Osteoblast (primary cell): ENCODE measurements at regions not wholly inside any gene's neighbourhood (a gene's known extent, or its start where the extent isn't known, plus 50 kb on each side); places are given as distances from the start of the nearest gene placed in this dataset.
"Not testable (repeated sequence)": the region's sequence is repeated elsewhere in the genome, so short reads cannot be mapped to it uniquely, and the experiment has no call there.

Experiments used
- DNase-seq: peaks from one replicate; pipeline ENCODE4 v3.0.0; 2011; ENCODE audit warnings: low spot score, mixed read lengths; ENCODE audit not compliant: insufficient read length; ENCODE audit errors: missing footprints
- H2AFZ ChIP-seq: 2 replicates; pipeline ENCODE4 v1.6.0; 2011; ENCODE audit warnings: mild to moderate bottlenecking, low read length
- H3K27ac ChIP-seq: 2 replicates; pipeline ENCODE4 v1.5.1; 2011; ENCODE audit warnings: mild to moderate bottlenecking, low read depth, low read length, moderate library complexity
- H3K27me3 ChIP-seq: 2 replicates; pipeline ENCODE4 v1.6.0; 2012; ENCODE audit warnings: mild to moderate bottlenecking, control low read depth, inconsistent platforms, low read length, moderate library complexity; ENCODE audit not compliant: insufficient read depth
- H3K36me3 ChIP-seq: 2 replicates; pipeline ENCODE4 v1.5.1; 2011; ENCODE audit warnings: mild to moderate bottlenecking, low read length, control low read depth, moderate library complexity; ENCODE audit not compliant: insufficient read depth
- H3K4me1 ChIP-seq: 2 replicates; pipeline ENCODE4 v1.5.1; 2011; ENCODE audit warnings: mild to moderate bottlenecking, low read length, control low read depth, moderate library complexity; ENCODE audit not compliant: insufficient read depth
- H3K4me2 ChIP-seq: 2 replicates; pipeline ENCODE4 v1.6.0; 2011; ENCODE audit warnings: mild to moderate bottlenecking, low read length; ENCODE audit not compliant: insufficient read depth
- H3K4me3 ChIP-seq: fragments of 200-600 bp; sonication (generic); 3 replicates; pipeline ENCODE4 v1.5.1; 2012; ENCODE audit warnings: mild to moderate bottlenecking, low read length, inconsistent platforms; ENCODE audit not compliant: insufficient read depth
- H3K79me2 ChIP-seq: 2 replicates; pipeline ENCODE4 v1.6.0; 2012; ENCODE audit warnings: mild to moderate bottlenecking, low read length, control low read depth, inconsistent platforms; ENCODE audit not compliant: insufficient read depth
- H3K9me3 ChIP-seq: 2 replicates; pipeline ENCODE4 v1.5.1; 2011; ENCODE audit warnings: low read depth, low read length, control low read depth
- H4K20me1 ChIP-seq: 2 replicates; pipeline ENCODE4 v1.6.0; 2012; ENCODE audit warnings: mild to moderate bottlenecking, low read length, control low read depth; ENCODE audit not compliant: insufficient read depth
- CTCF ChIP-seq: IDR thresholded peaks from 2 replicates; pipeline ENCODE4 v1.5.1; 2011; ENCODE audit warnings: mild to moderate bottlenecking, low read depth, low read length, moderate library complexity; ENCODE audit errors: extremely low read depth

GRCh38 chr5:155661859-155662258 lies 648.3 kb downstream of the KIF4B start:
- Histone ChIP-seq H3K27me3 (no peaks in the 10 kb centered on the region), H3K79me2 (no peaks in the 10 kb centered on the region), H4K20me1 (no peaks in the 10 kb centered on the region), H3K4me1 (no peaks in the 10 kb centered on the region), H3K27ac (no peak overlapping the region), H3K9me3 (no peaks in the 10 kb centered on the region), H3K36me3 (no peaks in the 10 kb centered on the region), H2AFZ (no peak overlapping the region), H3K4me3 (no peak overlapping the region), H3K4me2 (no peak overlapping the region)
- no peak for DNase-seq
- TF ChIP-seq CTCF = no peak

GRCh38 chr5:155665361-155665760 lies 651.8 kb downstream of the KIF4B start:
- no peaks in the 10 kb centered on the region for H3K36me3 ChIP-seq
- no peak for TF ChIP-seq CTCF
- no peaks in the 10 kb centered on the region for H3K9me3 ChIP-seq
- no peaks in the 10 kb centered on the region for H3K79me2 ChIP-seq
- no peak overlapping the region for H3K4me2 ChIP-seq
- no peaks in the 10 kb centered on the region for H4K20me1 ChIP-seq
- H3K4me3 ChIP-seq = no peak overlapping the region
- H3K27me3 ChIP-seq = no peaks in the 10 kb centered on the region
- H3K27ac ChIP-seq = no peak overlapping the region
- no peaks in the 10 kb centered on the region for H3K4me1 ChIP-seq
- H2AFZ ChIP-seq = no peak overlapping the region
- no peak for DNase-seq

- not testable (repeated sequence) for H3K27me3 ChIP-seq, H3K79me2 ChIP-seq, H4K20me1 ChIP-seq, H3K9me3 ChIP-seq, H2AFZ ChIP-seq, H3K4me1 ChIP-seq, DNase-seq, H3K4me3 ChIP-seq, H3K27ac ChIP-seq, H3K4me2 ChIP-seq, H3K36me3 ChIP-seq
These were observed 655.0 kb upstream of the SGCD start for GRCh38 chr5:155672001-155672400.

GRCh38 chr5:155676967-155677366 lies 650.0 kb upstream of the SGCD start:
- Histone ChIP-seq H4K20me1 (no peaks in the 10 kb centered on the region), H3K79me2 (no peaks in the 10 kb centered on the region), H3K27ac (no peak overlapping the region), H3K4me1 (no peaks in the 10 kb centered on the region), H3K4me3 (no peak overlapping the region), H3K4me2 (no peak overlapping the region), H3K9me3 (no peaks in the 10 kb centered on the region), H3K36me3 (no peaks in the 10 kb centered on the region), H2AFZ (no peak overlapping the region), H3K27me3 (no peaks in the 10 kb centered on the region)
- no peak for TF ChIP-seq CTCF
- no peak for DNase-seq

GRCh38 chr5:155678371-155678770 lies 648.6 kb upstream of the SGCD start:
- no peak for DNase-seq
- no peaks in the 10 kb centered on the region for H3K27me3 ChIP-seq
- H3K27ac ChIP-seq = no peak overlapping the region
- H3K9me3 ChIP-seq = no peaks in the 10 kb centered on the region
- H3K4me2 ChIP-seq = no peak overlapping the region
- H4K20me1 ChIP-seq = no peaks in the 10 kb centered on the region
- H3K36me3 ChIP-seq = no peaks in the 10 kb centered on the region
- no peaks in the 10 kb centered on the region for H3K4me1 ChIP-seq
- H3K79me2 ChIP-seq = no peaks in the 10 kb centered on the region
- no peak overlapping the region for H3K4me3 ChIP-seq
- no peak for TF ChIP-seq CTCF
- no peak overlapping the region for H2AFZ ChIP-seq
